OCI-LY7 (cell line): ENCODE measurements at regions not wholly inside any gene's neighbourhood (a gene's known extent, or its start where the extent isn't known, plus 50 kb on each side); places are given as distances from the start of the nearest gene placed in this dataset.

Experiments
- EZH2phosphoT487 ChIP-seq: fragments of 200-600 bp; sonication (generic); IDR thresholded peaks from 2 replicates; pipeline ENCODE4 v1.6.1; 2018; ENCODE audit warnings: low read depth, borderline replicate concordance, mild to moderate bottlenecking, mixed run types, antibody characterized with exemption, low read length, moderate library complexity, mixed read lengths
- TF ChIP-seq, protein P1 (sequence below): fragments of 200-600 bp; sonication (generic); conservative IDR thresholded peaks from 2 replicates; pipeline ENCODE4 v1.5.1; 2014; ENCODE audit warnings: mild to moderate bottlenecking, antibody characterized with exemption, low read length, moderate library complexity, mixed read lengths

DNA sequence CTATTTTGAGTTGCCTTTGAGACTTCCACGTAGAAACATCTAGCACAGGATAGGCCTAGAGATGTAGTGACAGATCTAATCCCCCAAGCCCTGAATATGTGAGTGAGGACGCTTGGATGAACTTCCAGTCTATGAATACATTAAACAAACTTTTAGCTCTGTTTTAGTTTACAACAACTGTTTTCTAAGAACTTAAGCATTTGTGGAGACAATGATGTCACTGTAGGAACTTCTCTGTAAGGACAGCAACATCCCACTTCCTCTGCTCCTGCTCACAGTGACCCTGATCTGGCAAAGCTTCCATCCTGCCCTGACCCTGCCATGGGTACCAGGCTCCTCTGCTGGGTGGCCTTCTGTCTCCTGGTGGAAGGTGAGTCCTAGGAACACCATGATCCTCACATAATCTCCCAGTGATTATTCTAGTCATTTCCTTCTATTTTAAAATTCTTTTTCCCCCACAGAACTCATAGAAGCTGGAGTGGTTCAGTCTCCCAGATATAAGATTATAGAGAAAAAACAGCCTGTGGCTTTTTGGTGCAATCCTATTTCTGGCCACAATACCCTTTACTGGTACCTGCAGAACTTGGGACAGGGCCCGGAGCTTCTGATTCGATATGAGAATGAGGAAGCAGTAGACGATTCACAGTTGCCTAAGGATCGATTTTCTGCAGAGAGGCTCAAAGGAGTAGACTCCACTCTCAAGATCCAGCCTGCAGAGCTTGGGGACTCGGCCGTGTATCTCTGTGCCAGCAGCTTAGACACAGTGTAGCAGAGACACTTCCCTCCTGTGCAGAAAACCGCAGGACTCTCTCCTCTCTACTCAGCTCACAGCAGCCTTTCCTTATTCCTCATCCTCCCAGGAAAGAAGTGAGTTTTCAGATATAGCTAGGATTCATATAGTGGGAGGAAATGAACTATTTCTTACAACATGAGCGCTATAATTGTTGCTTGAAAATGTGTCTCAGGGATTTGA, 194.4 kb upstream of the PRSS1 start:
- TF ChIP-seq, protein P1, sequence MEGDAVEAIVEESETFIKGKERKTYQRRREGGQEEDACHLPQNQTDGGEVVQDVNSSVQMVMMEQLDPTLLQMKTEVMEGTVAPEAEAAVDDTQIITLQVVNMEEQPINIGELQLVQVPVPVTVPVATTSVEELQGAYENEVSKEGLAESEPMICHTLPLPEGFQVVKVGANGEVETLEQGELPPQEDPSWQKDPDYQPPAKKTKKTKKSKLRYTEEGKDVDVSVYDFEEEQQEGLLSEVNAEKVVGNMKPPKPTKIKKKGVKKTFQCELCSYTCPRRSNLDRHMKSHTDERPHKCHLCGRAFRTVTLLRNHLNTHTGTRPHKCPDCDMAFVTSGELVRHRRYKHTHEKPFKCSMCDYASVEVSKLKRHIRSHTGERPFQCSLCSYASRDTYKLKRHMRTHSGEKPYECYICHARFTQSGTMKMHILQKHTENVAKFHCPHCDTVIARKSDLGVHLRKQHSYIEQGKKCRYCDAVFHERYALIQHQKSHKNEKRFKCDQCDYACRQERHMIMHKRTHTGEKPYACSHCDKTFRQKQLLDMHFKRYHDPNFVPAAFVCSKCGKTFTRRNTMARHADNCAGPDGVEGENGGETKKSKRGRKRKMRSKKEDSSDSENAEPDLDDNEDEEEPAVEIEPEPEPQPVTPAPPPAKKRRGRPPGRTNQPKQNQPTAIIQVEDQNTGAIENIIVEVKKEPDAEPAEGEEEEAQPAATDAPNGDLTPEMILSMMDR: no peak
- TF ChIP-seq EZH2phosphoT487: no peak
